Body of pancreas (tissue), 4 donors: ENCODE measurements at regions not wholly inside any gene's neighbourhood (a gene's known extent, or its start where the extent isn't known, plus 50 kb on each side); places are given as distances from the start of the nearest gene placed in this dataset.
"Not testable (repeated sequence)": the region's sequence is repeated elsewhere in the genome, so short reads cannot be mapped to it uniquely, and the experiment has no call there.

Source experiments
- CTCF ChIP-seq, 7 experiments: fragments of 450-650 bp in 4 of 7; fragments of 200-600 bp in 3 of 7; sonication (generic) in 3 of 7; IDR thresholded peaks; one replicate each; pipeline ENCODE4 v1.5.1; 2016 to 2019; ENCODE audit warnings: antibody characterized with exemption in 7 of 7
- POLR2A ChIP-seq, 3 donors: fragments of 450-650 bp; IDR thresholded peaks; one replicate each; pipeline ENCODE4 v1.6.1; 2016; ENCODE audit warnings: antibody characterized with exemption in 3 of 3, mild to moderate bottlenecking in 2 of 3

GRCh38 chr5:26324273-26324895 is 714.0 kb downstream of the CDH9 start:
- TF ChIP-seq CTCF, POLR2A (IDR thresholded peaks at IDR 0.05): not testable (repeated sequence)
